SW480 (cell line): ENCODE measurements at regions not wholly inside any gene's neighbourhood (a gene's known extent, or its start where the extent isn't known, plus 50 kb on each side); places are given as distances from the start of the nearest gene placed in this dataset.

Experiments used
- DNase-seq: peaks from one replicate; pipeline ENCODE4 v3.0.0-alpha.2; 2016; ENCODE audit warnings: low spot score

- DNase-seq = no peak
Measured at GRCh38 chr17:34416116-34416515, 53.1 kb upstream of the CCL1 start.

- DNase-seq = no peak
Measured at GRCh38 chr17:34414339-34414738, 51.3 kb upstream of the CCL1 start.

GRCh38 chr17:34413443-34414119 is 50.5 kb upstream of the CCL1 start:
- no peak for DNase-seq

GRCh38 chr17:34412965-34413441 is 50.0 kb upstream of the CCL1 start:
- no peak for DNase-seq
